ENCODE measurements at regions not wholly inside any gene's neighbourhood (a gene's known extent, or its start where the extent isn't known, plus 50 kb on each side); places are given as distances from the start of the nearest gene placed in this dataset.

- TF ChIP-seq GATA3 (IDR thresholded peaks at IDR 0.05; ENCODE audit: low read depth, low read length) (no peak), GATA2 (IDR thresholded peaks at IDR 0.05; ENCODE audit: low read depth, low read length) (no peak)
Measured at GRCh38 chr13:76029088-76029487, 393.0 kb downstream of the LMO7 start.

GRCh38 chr13:76027131-76027530, 391.0 kb downstream of the LMO7 start:
- TF ChIP-seq GATA2 (IDR thresholded peaks at IDR 0.05; ENCODE audit: low read depth, low read length) (no peak), GATA3 (IDR thresholded peaks at IDR 0.05; ENCODE audit: low read depth, low read length) (no peak)

- TF ChIP-seq GATA3 (IDR thresholded peaks at IDR 0.05; ENCODE audit: low read depth, low read length), result no peak
Measured at GRCh38 chr13:76025392-76025791, 389.3 kb downstream of the LMO7 start.

- TF ChIP-seq GATA3 (IDR thresholded peaks at IDR 0.05; ENCODE audit: low read depth, low read length), result no peak
- no peak for TF ChIP-seq GATA2 (IDR thresholded peaks at IDR 0.05; ENCODE audit: low read depth, low read length)
Measured at GRCh38 chr13:76024151-76024550, 388.0 kb downstream of the LMO7 start.

- no peak for TF ChIP-seq GATA2 (IDR thresholded peaks at IDR 0.05; ENCODE audit: low read depth, low read length)
- no peak for TF ChIP-seq GATA3 (IDR thresholded peaks at IDR 0.05; ENCODE audit: low read depth, low read length)
Measured at GRCh38 chr13:76023652-76024051, 387.5 kb downstream of the LMO7 start.

- TF ChIP-seq GATA3 (IDR thresholded peaks at IDR 0.05; ENCODE audit: low read depth, low read length) (no peak), GATA2 (IDR thresholded peaks at IDR 0.05; ENCODE audit: low read depth, low read length) (no peak)
Measured at GRCh38 chr13:76020421-76020955, 384.4 kb downstream of the LMO7 start.

- TF ChIP-seq GATA3 (IDR thresholded peaks at IDR 0.05; ENCODE audit: low read depth, low read length), result no peak
- no peak for TF ChIP-seq GATA2 (IDR thresholded peaks at IDR 0.05; ENCODE audit: low read depth, low read length)
Measured at GRCh38 chr13:76019421-76020044, 383.4 kb downstream of the LMO7 start.

GRCh38 chr13:76017861-76018556, 381.9 kb downstream of the LMO7 start:
- TF ChIP-seq GATA2 (IDR thresholded peaks at IDR 0.05; ENCODE audit: low read depth, low read length), result no peak
- no peak for TF ChIP-seq GATA3 (IDR thresholded peaks at IDR 0.05; ENCODE audit: low read depth, low read length)

- TF ChIP-seq GATA3 (IDR thresholded peaks at IDR 0.05; ENCODE audit: low read depth, low read length) (no peak), GATA2 (IDR thresholded peaks at IDR 0.05; ENCODE audit: low read depth, low read length) (no peak)
Measured at GRCh38 chr13:76016799-76017400, 380.8 kb downstream of the LMO7 start.

GRCh38 chr13:76014406-76015318, 378.5 kb downstream of the LMO7 start:
- TF ChIP-seq GATA3 (IDR thresholded peaks at IDR 0.05; ENCODE audit: low read depth, low read length) (no peak), GATA2 (IDR thresholded peaks at IDR 0.05; ENCODE audit: low read depth, low read length) (no peak)

- TF ChIP-seq GATA3 (IDR thresholded peaks at IDR 0.05; ENCODE audit: low read depth, low read length) (no peak), GATA2 (IDR thresholded peaks at IDR 0.05; ENCODE audit: low read depth, low read length) (no peak)
Measured at GRCh38 chr13:76012091-76012721, 376.1 kb downstream of the LMO7 start.

GRCh38 chr13:76009267-76009890, 373.2 kb downstream of the LMO7 start:
- TF ChIP-seq GATA2 (IDR thresholded peaks at IDR 0.05; ENCODE audit: low read depth, low read length) (no peak), GATA3 (IDR thresholded peaks at IDR 0.05; ENCODE audit: low read depth, low read length) (no peak)

GRCh38 chr13:76004416-76004815, 368.3 kb downstream of the LMO7 start:
- no peak for TF ChIP-seq GATA3 (IDR thresholded peaks at IDR 0.05; ENCODE audit: low read depth, low read length)
- TF ChIP-seq GATA2 (IDR thresholded peaks at IDR 0.05; ENCODE audit: low read depth, low read length), result no peak
